SU-DHL-6 (cell line): ENCODE measurements at regions not wholly inside any gene's neighbourhood (a gene's known extent, or its start where the extent isn't known, plus 50 kb on each side); places are given as distances from the start of the nearest gene placed in this dataset.

Experiments used
- CTCF ChIP-seq: fragments of 200-600 bp; sonication (generic); IDR thresholded peaks from one replicate; pipeline ENCODE4 v1.5.1; 2017; ENCODE audit warnings: antibody characterized with exemption, mild to moderate bottlenecking, low read length, moderate library complexity; ENCODE audit not compliant: insufficient read depth, poor library complexity, severe bottlenecking
- EZH2phosphoT487 ChIP-seq: fragments of 200-600 bp; sonication (generic), shearing (Covaris generic); conservative IDR thresholded peaks from 2 replicates; pipeline ENCODE4 v1.6.1; 2018; ENCODE audit warnings: mild to moderate bottlenecking, antibody characterized with exemption, low read length, moderate library complexity, mixed read lengths

- TF ChIP-seq CTCF (no peak), EZH2phosphoT487 (no peak)
Measured at GRCh38 chr11:27187075-27187847, 146.6 kb downstream of the BBOX1 start.
